ENCODE measurements at regions not wholly inside any gene's neighbourhood (a gene's known extent, or its start where the extent isn't known, plus 50 kb on each side); places are given as distances from the start of the nearest gene placed in this dataset.

GRCh38 chr15:31160740-31161495 lies 59.4 kb upstream of the TRPM1 start:
- TF ChIP-seq EZH2 (IDR thresholded peaks at IDR 0.05): no peak
- TF ChIP-seq POLR2AphosphoS5 (IDR thresholded peaks at IDR 0.05; ENCODE audit: borderline replicate concordance, low read depth, low read length): no peak
- no peak for TF ChIP-seq FOXP2 (optimal IDR thresholded peaks at IDR 0.05; ENCODE audit: control extremely low read depth, extremely low read length, insufficient read depth)

Measured in SK-N-MC (cell line).